ENCODE measurements at regions not wholly inside any gene's neighbourhood (a gene's known extent, or its start where the extent isn't known, plus 50 kb on each side); places are given as distances from the start of the nearest gene placed in this dataset.

DNA sequence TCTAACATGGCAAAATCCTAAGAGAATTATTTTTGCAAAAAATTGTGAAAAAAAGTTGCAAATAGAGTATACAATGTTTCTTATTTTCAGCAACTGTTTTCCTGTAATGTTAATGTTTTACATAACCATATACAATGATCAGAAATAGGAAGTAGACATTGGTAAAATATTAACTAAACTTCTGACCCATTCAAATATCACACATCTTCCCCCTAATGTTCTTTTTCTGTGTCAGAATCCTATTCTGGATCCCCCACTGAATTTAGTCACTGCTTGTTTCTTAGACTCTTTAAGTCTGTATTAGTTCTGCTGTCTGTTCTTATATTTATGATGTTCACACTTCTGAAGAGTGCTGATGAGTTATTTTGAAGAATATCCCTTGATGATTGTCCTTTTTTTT, 62.0 kb downstream of the HFE start:
- no peak for DNase-seq (ENCODE audit: low read depth)

GRCh38 chr6:26152226-26153101, 65.2 kb downstream of the HFE start:
- no peak for DNase-seq (ENCODE audit: low read depth)

DNA sequence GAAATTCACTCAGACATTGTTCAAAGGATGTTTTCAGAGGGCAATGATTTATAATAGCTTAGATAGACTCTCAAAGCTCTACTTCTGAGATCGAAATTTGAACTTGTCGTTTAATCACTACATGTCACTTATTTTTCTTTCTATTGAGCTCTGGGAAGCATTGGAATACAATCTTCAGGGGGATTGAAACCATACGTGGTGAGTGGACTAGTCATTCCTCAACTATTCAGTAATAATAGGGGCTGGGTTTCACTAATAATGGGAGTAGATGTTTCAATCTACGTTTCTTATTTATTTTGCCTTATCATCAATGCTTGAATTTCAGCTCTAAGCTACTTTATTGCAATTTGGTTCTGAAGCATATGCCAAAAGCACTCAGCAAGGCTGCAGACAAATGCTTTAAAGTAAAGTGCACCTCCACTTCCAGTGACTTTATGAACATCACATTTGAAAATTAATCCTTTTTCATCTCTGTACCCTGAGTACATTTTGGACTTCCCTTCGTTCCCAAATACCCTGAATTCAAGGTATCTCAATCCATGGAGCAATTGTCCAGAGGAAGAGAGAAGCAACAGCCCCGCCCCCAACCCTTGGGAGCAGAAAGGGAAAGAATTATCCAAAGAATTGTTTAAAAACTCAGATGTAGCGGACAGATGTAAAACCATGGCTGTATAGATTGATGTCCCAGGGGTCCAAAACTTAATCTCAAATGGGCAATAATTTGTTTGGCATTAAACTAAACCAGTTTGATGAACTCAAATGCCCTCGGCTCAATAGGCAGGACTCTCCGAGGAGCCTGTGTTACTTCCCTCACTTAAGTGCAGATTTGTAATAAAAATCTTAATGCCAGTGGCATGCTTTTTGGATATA, 68.1 kb downstream of the HFE start:
- DNase-seq (ENCODE audit: low read depth), result peak; percentile 55

DNA sequence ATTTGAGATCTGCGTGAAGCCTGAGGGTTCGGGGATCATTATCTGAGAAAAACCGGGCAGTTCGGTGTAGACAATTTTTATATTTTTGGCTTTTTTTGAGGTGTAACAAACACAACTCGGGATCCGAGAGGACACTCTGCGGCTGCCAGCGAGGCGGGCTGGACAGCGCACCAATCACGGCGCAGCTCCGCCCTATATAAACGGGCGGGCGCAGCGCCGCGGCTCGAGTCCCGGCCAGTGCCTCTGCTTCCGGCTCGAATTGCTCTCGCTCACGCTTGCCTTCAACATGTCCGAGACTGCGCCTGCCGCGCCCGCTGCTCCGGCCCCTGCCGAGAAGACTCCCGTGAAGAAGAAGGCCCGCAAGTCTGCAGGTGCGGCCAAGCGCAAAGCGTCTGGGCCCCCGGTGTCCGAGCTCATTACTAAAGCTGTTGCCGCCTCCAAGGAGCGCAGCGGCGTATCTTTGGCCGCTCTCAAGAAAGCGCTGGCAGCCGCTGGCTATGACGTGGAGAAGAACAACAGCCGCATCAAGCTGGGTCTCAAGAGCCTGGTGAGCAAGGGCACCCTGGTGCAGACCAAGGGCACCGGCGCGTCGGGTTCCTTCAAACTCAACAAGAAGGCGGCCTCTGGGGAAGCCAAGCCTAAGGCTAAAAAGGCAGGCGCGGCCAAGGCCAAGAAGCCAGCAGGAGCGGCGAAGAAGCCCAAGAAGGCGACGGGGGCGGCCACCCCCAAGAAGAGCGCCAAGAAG, 69.0 kb downstream of the HFE start:
- DNase-seq (ENCODE audit: low read depth), result peak; percentile 91

DNA sequence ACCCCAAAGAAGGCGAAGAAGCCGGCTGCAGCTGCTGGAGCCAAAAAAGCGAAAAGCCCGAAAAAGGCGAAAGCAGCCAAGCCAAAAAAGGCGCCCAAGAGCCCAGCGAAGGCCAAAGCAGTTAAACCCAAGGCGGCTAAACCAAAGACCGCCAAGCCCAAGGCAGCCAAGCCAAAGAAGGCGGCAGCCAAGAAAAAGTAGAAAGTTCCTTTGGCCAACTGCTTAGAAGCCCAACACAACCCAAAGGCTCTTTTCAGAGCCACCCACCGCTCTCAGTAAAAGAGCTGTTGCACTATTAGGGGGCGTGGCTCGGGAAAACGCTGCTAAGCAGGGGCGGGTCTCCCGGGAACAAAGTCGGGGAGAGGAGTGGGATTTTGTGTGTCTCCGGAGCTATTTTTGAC, 69.6 kb downstream of the HFE start:
- peak; percentile 63 for DNase-seq (ENCODE audit: low read depth)

GRCh38 chr6:26157251-26158075, 70.2 kb downstream of the HFE start:
- DNase-seq (ENCODE audit: low read depth), result peak; percentile 97

DNA sequence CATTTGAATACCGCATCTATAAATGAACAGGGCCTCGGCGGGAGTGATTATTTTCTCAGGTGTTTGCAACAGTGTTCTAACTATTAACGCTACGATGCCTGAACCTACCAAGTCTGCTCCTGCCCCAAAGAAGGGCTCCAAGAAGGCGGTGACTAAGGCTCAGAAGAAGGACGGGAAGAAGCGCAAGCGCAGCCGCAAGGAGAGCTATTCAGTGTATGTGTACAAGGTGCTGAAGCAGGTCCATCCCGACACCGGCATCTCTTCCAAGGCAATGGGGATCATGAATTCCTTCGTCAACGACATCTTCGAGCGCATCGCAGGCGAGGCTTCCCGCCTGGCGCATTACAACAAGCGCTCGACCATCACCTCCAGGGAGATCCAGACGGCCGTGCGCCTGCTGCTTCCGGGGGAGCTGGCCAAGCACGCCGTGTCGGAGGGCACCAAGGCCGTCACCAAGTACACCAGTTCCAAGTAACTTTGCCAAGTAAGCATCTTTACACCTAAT, 70.9 kb downstream of the HFE start:
- DNase-seq (ENCODE audit: low read depth), result no peak

- DNase-seq (ENCODE audit: low read depth), result peak; percentile 18
Measured at GRCh38 chr6:26158581-26159356, 71.5 kb downstream of the HFE start.

- DNase-seq (ENCODE audit: low read depth), result no peak
Measured at GRCh38 chr6:26159357-26160273, 72.4 kb downstream of the HFE start.

- DNase-seq (ENCODE audit: low read depth), result no peak
Measured at GRCh38 chr6:26161322-26161721, 74.1 kb downstream of the HFE start.

DNA sequence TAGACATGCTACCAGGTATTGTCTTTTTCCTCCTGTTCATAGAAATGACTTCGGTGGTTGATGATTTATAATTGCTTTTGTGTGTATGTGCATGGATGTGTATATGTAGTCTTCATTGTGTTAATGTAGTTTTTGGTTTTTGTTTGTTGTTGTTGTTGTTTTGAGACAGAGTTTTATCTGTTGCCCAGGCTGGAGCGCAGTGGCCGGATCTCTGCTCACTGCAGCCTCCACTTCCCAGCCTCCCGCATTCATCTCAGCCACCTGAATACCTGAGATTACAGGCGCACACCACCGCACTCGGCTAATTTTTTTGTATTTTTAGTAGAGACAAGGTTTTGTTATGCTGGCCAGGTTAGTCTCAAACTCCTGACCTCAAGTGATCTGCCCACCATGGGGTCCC, 75.2 kb downstream of the HFE start:
- DNase-seq (ENCODE audit: low read depth), result no peak

DNA sequence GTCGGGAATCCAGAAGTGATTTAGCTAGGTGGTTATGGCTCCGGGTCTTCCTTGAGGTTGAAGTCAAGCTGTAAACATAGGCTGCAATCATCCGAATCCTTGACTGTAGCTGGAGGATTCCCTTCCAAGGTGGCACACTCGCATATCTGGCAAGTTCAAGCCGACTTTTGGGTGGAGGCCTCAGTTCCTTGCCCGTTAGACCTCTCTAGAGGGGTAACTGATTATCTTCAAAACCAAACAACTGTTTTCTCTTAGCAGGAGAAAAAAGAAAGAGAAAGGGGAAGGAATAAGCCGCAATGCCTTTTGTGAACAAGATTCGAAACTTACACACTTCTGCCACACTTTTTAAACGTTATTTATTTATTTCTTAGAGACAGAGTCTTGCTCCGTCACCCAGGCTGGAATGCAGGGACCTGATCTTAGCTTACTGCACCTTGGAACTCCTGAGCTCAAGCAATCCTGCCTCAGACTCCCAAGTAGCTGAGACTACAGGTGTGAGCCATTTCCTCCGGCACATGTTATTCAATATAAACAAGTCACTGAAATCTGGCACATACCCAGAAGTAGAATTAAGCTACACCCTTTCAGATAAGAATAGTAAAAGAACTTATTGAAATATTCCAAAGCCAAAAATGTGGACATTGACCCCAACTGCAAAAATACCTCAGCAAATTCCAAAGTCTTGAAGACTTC, 76.3 kb downstream of the HFE start:
- no peak for DNase-seq (ENCODE audit: low read depth)

GRCh38 chr6:26164120-26164505, 76.9 kb downstream of the HFE start:
- no peak for DNase-seq (ENCODE audit: low read depth)

GRCh38 chr6:26165261-26165790, 78.1 kb downstream of the HFE start:
- no peak for DNase-seq (ENCODE audit: low read depth)

DNA sequence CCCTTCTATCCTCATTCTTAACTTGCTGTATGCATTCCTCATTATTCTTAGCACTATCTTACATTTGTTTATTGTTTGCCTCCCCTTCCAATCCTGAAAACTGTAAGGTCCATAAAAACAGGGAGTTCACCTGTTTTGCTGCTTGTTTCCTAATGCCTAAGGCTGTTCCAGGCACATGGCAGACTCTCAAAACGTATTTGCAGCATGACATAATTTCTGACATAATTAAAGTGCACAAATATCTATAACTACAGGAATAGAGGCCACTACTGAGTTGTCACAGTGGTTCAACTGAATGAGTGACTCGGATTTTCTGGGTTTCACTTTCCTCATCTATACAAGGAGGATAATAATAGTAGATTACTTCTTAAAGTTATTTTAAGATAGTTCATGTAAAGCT, 83.0 kb downstream of the HFE start:
- no peak for DNase-seq (ENCODE audit: low read depth)

GRCh38 chr6:26170951-26171841, 84.0 kb downstream of the HFE start:
- DNase-seq (ENCODE audit: low read depth), result no peak

DNA sequence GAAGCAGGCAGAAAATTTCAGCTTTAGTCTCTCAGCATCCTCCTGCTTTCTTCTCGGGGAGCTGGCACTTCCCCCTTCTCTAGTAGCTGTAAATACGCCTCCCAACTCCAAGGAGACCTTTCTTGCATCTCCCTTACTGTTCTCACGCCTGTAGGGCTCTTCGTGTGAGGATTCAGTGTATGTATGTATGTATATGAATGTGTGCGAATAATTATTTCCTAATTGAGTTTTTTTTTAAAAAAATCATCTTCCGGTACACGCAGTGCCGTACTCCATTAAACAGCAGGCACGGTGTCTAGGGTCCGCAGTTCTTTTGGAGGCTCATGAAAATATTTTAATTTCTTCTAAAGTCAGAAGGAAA, 85.4 kb downstream of the HFE start:
- DNase-seq (ENCODE audit: low read depth), result peak; percentile 58
